ENCODE measurements at regions not wholly inside any gene's neighbourhood (a gene's known extent, or its start where the extent isn't known, plus 50 kb on each side); places are given as distances from the start of the nearest gene placed in this dataset.

DNA sequence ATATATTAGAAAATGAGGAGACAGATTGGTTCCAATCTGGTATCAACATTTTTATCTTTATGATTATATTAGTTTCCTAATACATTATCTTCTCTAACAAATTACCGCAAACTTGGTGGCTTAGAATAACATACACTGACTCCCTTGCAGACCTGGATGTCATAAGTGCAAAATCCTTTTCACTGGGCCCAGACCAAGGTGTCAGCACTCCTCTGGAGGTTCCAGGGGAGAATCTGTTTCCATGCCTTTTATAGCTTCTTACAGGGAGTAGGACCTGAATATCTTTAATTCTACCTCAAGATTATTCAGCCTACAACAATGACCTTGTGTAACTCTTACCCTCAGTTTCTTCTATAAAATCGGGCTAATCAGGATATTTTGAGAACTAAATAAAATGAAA lies 329.9 kb upstream of the GRM3 start:
- TF ChIP-seq POLR2A (IDR thresholded peaks at IDR 0.05; ENCODE audit: borderline replicate concordance, extremely low read depth, insufficient read depth, insufficient read length) (no peak), SIN3A (IDR thresholded peaks at IDR 0.05; ENCODE audit: low read depth) (no peak), JUND (IDR thresholded peaks at IDR 0.05) (no peak), EZH2phosphoT487 (IDR thresholded peaks at IDR 0.05; ENCODE audit: borderline replicate concordance) (no peak)
- TF ChIP-seq, protein P1, sequence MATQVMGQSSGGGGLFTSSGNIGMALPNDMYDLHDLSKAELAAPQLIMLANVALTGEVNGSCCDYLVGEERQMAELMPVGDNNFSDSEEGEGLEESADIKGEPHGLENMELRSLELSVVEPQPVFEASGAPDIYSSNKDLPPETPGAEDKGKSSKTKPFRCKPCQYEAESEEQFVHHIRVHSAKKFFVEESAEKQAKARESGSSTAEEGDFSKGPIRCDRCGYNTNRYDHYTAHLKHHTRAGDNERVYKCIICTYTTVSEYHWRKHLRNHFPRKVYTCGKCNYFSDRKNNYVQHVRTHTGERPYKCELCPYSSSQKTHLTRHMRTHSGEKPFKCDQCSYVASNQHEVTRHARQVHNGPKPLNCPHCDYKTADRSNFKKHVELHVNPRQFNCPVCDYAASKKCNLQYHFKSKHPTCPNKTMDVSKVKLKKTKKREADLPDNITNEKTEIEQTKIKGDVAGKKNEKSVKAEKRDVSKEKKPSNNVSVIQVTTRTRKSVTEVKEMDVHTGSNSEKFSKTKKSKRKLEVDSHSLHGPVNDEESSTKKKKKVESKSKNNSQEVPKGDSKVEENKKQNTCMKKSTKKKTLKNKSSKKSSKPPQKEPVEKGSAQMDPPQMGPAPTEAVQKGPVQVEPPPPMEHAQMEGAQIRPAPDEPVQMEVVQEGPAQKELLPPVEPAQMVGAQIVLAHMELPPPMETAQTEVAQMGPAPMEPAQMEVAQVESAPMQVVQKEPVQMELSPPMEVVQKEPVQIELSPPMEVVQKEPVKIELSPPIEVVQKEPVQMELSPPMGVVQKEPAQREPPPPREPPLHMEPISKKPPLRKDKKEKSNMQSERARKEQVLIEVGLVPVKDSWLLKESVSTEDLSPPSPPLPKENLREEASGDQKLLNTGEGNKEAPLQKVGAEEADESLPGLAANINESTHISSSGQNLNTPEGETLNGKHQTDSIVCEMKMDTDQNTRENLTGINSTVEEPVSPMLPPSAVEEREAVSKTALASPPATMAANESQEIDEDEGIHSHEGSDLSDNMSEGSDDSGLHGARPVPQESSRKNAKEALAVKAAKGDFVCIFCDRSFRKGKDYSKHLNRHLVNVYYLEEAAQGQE (IDR thresholded peaks at IDR 0.05; ENCODE audit: low read depth) = no peak
- TF ChIP-seq, protein P2, sequence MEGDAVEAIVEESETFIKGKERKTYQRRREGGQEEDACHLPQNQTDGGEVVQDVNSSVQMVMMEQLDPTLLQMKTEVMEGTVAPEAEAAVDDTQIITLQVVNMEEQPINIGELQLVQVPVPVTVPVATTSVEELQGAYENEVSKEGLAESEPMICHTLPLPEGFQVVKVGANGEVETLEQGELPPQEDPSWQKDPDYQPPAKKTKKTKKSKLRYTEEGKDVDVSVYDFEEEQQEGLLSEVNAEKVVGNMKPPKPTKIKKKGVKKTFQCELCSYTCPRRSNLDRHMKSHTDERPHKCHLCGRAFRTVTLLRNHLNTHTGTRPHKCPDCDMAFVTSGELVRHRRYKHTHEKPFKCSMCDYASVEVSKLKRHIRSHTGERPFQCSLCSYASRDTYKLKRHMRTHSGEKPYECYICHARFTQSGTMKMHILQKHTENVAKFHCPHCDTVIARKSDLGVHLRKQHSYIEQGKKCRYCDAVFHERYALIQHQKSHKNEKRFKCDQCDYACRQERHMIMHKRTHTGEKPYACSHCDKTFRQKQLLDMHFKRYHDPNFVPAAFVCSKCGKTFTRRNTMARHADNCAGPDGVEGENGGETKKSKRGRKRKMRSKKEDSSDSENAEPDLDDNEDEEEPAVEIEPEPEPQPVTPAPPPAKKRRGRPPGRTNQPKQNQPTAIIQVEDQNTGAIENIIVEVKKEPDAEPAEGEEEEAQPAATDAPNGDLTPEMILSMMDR (IDR thresholded peaks at IDR 0.05 in 2 of 3, conservative IDR thresholded peaks at IDR 0.05 in 1 of 3; ENCODE audit: borderline replicate concordance in 1 of 3, insufficient read depth in 1 of 3, low read depth in 2 of 3, low read length in 2 of 3) = no peak
